Breast epithelium (tissue), 4 donors: ENCODE measurements at regions not wholly inside any gene's neighbourhood (a gene's known extent, or its start where the extent isn't known, plus 50 kb on each side); places are given as distances from the start of the nearest gene placed in this dataset.
"Not testable (repeated sequence)": the region's sequence is repeated elsewhere in the genome, so short reads cannot be mapped to it uniquely, and the experiment has no call there.

ENCODE experiments used
- DNase-seq, 2 donors: peaks; one replicate each; pipeline ENCODE4 v3.0.0-alpha.2; 2019; ENCODE audit warnings: low spot score in 2 of 2
- H3K27ac ChIP-seq, 2 donors: fragments of 200-600 bp; sonication (generic) in 1 of 2; one replicate each; pipeline ENCODE4 v1.5.1; 2016 to 2019; ENCODE audit warnings: mild to moderate bottlenecking in 1 of 2
- H3K27me3 ChIP-seq, 2 donors: fragments of 200-600 bp; sonication (generic) in 1 of 2; one replicate each; pipeline versions ENCODE4 v1.5.1 to v1.6.0; 2017 to 2019; ENCODE audit warnings: control low read depth in 1 of 2, mild to moderate bottlenecking in 1 of 2
- H3K36me3 ChIP-seq: fragments of 200-600 bp; one replicate; pipeline ENCODE4 v1.5.1; 2019
- H3K4me1 ChIP-seq, 2 donors: fragments of 200-600 bp; sonication (generic); one replicate each; pipeline ENCODE4 v1.5.1; 2016 to 2019; ENCODE audit warnings: control low read depth in 1 of 2
- H3K4me3 ChIP-seq, 3 donors: fragments of 200-600 bp; sonication (generic); 1 replicate in 2 of 3; 2 replicates in 1 of 3; pipeline ENCODE4 v1.5.1; 2016 to 2019; ENCODE audit warnings: mild to moderate bottlenecking in 3 of 3, moderate library complexity in 2 of 3
- H3K9me3 ChIP-seq, 2 donors: fragments of 200-600 bp; sonication (generic) in 1 of 2; one replicate each; pipeline ENCODE4 v1.5.1; 2016 to 2019; ENCODE audit warnings: control low read depth in 1 of 2
- CTCF ChIP-seq, 3 donors: fragments of 450-650 bp; IDR thresholded peaks; one replicate each; pipeline ENCODE4 v1.5.1; 2016 to 2017; ENCODE audit warnings: antibody characterized with exemption in 3 of 3, mild to moderate bottlenecking in 3 of 3, moderate library complexity in 3 of 3
- POLR2A ChIP-seq: fragments of 450-650 bp; IDR thresholded peaks from one replicate; pipeline ENCODE4 v1.6.1; 2016; ENCODE audit warnings: antibody characterized with exemption, mild to moderate bottlenecking, moderate library complexity
- POLR2AphosphoS5 ChIP-seq, 3 donors: sonication (generic); formaldehyde crosslinking; IDR thresholded peaks; one replicate each; pipeline ENCODE4 v1.6.1; 2017; ENCODE audit warnings: antibody characterized with exemption in 3 of 3
- intact Hi-C: fragments of 100-400 bp; cut with DNase I; formaldehyde crosslinking; loops from one replicate; pipeline ENCODE4 v1.15.1; 2023; ENCODE audit warnings: low total_unique reads

- Histone ChIP-seq H3K36me3 (no peaks in the 10 kb centered on the region), H3K9me3 (no peaks in the 10 kb centered on the region), H3K4me1 (no peaks in the 10 kb centered on the region), H3K27me3 (no peaks in the 10 kb centered on the region), H3K27ac (no peak overlapping the region), H3K4me3 (no peak overlapping the region)
- TF ChIP-seq POLR2AphosphoS5 (IDR thresholded peaks at IDR 0.05), result no peak
- no peak for TF ChIP-seq CTCF (IDR thresholded peaks at IDR 0.05)
- no peak for TF ChIP-seq POLR2A
- no peak for DNase-seq
- intact Hi-C loops, result no loop called here
Observed at GRCh38 chr6:167481307-167481926, 156.5 kb downstream of the TTLL2 start.

- H3K36me3 ChIP-seq, DNase-seq, intact Hi-C loops, H3K4me3 ChIP-seq, H3K27me3 ChIP-seq, H3K9me3 ChIP-seq, H3K27ac ChIP-seq, H3K4me1 ChIP-seq: not testable (repeated sequence)
Observed at GRCh38 chr6:167482801-167483200, 157.9 kb downstream of the TTLL2 start.

- Histone ChIP-seq H3K9me3 (no peaks in the 10 kb centered on the region), H3K4me3 (no peak overlapping the region), H3K27ac (no peak overlapping the region), H3K27me3 (no peaks in the 10 kb centered on the region), H3K4me1 (no peaks in the 10 kb centered on the region), H3K36me3 (no peaks in the 10 kb centered on the region)
- no peak for DNase-seq
- TF ChIP-seq CTCF (IDR thresholded peaks at IDR 0.05) (peak in 2 of 3 donors; percentile 39 to 47), POLR2A (no peak)
- intact Hi-C loops, result no loop called here
Observed at GRCh38 chr6:167485186-167485978, 160.5 kb downstream of the TTLL2 start.

GRCh38 chr6:167487749-167488664 lies 163.1 kb downstream of the TTLL2 start:
- Histone ChIP-seq H3K36me3 (no peaks in the 10 kb centered on the region), H3K27ac (no peak overlapping the region), H3K27me3 (no peaks in the 10 kb centered on the region), H3K9me3 (no peaks in the 10 kb centered on the region), H3K4me1 (no peaks in the 10 kb centered on the region), H3K4me3 (no peak overlapping the region)
- intact Hi-C loops, result loop anchor here (1.0 kb wide), 1 partner anchor 20 kb away; no protein-coding TSS in a partner anchor
- TF ChIP-seq CTCF (IDR thresholded peaks at IDR 0.05), result no peak
- no peak for TF ChIP-seq POLR2A
- no peak for TF ChIP-seq POLR2AphosphoS5 (IDR thresholded peaks at IDR 0.05)
- DNase-seq, result no peak

GRCh38 chr6:167491438-167492099 lies 166.7 kb downstream of the TTLL2 start:
- DNase-seq, result no peak
- peak overlapping the region in 1 of 3 donors; percentile 22 for H3K4me3 ChIP-seq
- H3K36me3 ChIP-seq, result no peaks in the 10 kb centered on the region
- no peaks in the 10 kb centered on the region for H3K27me3 ChIP-seq
- intact Hi-C loops, result no loop called here
- no peaks in the 10 kb centered on the region for H3K4me1 ChIP-seq
- H3K9me3 ChIP-seq, result no peaks in the 10 kb centered on the region
- no peak overlapping the region for H3K27ac ChIP-seq
- TF ChIP-seq POLR2AphosphoS5 (IDR thresholded peaks at IDR 0.05) (no peak), POLR2A (no peak), CTCF (IDR thresholded peaks at IDR 0.05) (no peak)
